Erythroblast (primary cell): ENCODE measurements at regions not wholly inside any gene's neighbourhood (a gene's known extent, or its start where the extent isn't known, plus 50 kb on each side); places are given as distances from the start of the nearest gene placed in this dataset.

Experiments used
- GATA1 ChIP-seq: IDR thresholded peaks from 2 replicates; pipeline ENCODE4 v1.6.1; 2011; ENCODE audit warnings: low read depth, mild to moderate bottlenecking, control low read depth, low read length, moderate library complexity
- POLR2A ChIP-seq: IDR thresholded peaks from 2 replicates; pipeline ENCODE4 v1.6.1; 2011; ENCODE audit warnings: mild to moderate bottlenecking, low read length

- TF ChIP-seq POLR2A, result no peak
- TF ChIP-seq GATA1, result no peak
Observed at GRCh38 chr4:114386637-114387233, 211.9 kb upstream of the UGT8 start.
